GM23338 (cell line): ENCODE measurements at regions not wholly inside any gene's neighbourhood (a gene's known extent, or its start where the extent isn't known, plus 50 kb on each side); places are given as distances from the start of the nearest gene placed in this dataset.

Source experiments
- EZH2phosphoT487 ChIP-seq: fragments of 200-600 bp; sonication (generic); IDR thresholded peaks from one replicate; pipeline ENCODE4 v1.8.1; 2018; ENCODE audit warnings: antibody characterized with exemption; ENCODE audit not compliant: unreplicated experiment
- NANOG ChIP-seq: IDR thresholded peaks from 2 replicates; pipeline ENCODE4 v1.6.1; 2016; ENCODE audit warnings: antibody characterized with exemption, borderline replicate concordance
- POLR2AphosphoS5 ChIP-seq: IDR thresholded peaks from 2 replicates; pipeline ENCODE4 v1.6.1; 2016; ENCODE audit warnings: antibody characterized with exemption, low read depth
- ZNF114 ChIP-seq: fragments of 250-450 bp; sonication (Bioruptor Pico); IDR thresholded peaks from 2 replicates; pipeline ENCODE4 v1.5.0; 2020; ENCODE audit warnings: mild to moderate bottlenecking, moderate library complexity
- ZNF331 ChIP-seq: fragments of 250-450 bp; sonication (Bioruptor Pico); IDR thresholded peaks from 2 replicates; pipeline ENCODE4 v1.5.0; 2020; ENCODE audit warnings: low read depth, mild to moderate bottlenecking, moderate library complexity
- TF ChIP-seq, protein P1 (sequence below): IDR thresholded peaks from one replicate; pipeline ENCODE4 v1.6.1; 2018; ENCODE audit warnings: antibody characterized with exemption; ENCODE audit not compliant: unreplicated experiment
- TF ChIP-seq, protein P2 (sequence below): fragments of 250-450 bp; sonication (Bioruptor Pico); IDR thresholded peaks from 2 replicates; pipeline ENCODE4 v1.5.0; 2020; ENCODE audit warnings: mild to moderate bottlenecking, moderate library complexity

DNA sequence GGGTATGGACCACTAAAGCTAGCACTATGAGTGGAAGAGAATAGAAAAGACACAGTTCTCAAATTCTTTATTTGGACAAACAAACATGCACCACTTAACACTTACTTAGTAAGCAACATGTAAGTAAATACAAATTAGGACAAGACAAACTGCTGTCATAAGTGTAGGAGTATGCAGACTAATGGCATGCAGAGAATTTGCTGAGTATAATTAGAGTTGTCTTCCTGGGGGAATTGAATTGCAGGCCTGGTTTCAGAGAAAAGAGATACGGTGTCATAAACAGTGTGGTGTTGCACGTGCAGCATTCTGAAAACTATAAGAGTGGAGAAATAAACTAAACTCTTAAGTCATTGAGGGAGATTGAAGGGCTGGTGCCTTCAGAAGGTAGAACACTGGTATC is 125.2 kb upstream of the EYA4 start (continued):
- TF ChIP-seq, protein P1, sequence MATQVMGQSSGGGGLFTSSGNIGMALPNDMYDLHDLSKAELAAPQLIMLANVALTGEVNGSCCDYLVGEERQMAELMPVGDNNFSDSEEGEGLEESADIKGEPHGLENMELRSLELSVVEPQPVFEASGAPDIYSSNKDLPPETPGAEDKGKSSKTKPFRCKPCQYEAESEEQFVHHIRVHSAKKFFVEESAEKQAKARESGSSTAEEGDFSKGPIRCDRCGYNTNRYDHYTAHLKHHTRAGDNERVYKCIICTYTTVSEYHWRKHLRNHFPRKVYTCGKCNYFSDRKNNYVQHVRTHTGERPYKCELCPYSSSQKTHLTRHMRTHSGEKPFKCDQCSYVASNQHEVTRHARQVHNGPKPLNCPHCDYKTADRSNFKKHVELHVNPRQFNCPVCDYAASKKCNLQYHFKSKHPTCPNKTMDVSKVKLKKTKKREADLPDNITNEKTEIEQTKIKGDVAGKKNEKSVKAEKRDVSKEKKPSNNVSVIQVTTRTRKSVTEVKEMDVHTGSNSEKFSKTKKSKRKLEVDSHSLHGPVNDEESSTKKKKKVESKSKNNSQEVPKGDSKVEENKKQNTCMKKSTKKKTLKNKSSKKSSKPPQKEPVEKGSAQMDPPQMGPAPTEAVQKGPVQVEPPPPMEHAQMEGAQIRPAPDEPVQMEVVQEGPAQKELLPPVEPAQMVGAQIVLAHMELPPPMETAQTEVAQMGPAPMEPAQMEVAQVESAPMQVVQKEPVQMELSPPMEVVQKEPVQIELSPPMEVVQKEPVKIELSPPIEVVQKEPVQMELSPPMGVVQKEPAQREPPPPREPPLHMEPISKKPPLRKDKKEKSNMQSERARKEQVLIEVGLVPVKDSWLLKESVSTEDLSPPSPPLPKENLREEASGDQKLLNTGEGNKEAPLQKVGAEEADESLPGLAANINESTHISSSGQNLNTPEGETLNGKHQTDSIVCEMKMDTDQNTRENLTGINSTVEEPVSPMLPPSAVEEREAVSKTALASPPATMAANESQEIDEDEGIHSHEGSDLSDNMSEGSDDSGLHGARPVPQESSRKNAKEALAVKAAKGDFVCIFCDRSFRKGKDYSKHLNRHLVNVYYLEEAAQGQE, result no peak
- TF ChIP-seq NANOG (no peak), POLR2AphosphoS5 (no peak), ZNF114 (CRISPR knock-in tag) (no peak), EZH2phosphoT487 (no peak), ZNF331 (CRISPR knock-in tag) (no peak)
- TF ChIP-seq, protein P2, sequence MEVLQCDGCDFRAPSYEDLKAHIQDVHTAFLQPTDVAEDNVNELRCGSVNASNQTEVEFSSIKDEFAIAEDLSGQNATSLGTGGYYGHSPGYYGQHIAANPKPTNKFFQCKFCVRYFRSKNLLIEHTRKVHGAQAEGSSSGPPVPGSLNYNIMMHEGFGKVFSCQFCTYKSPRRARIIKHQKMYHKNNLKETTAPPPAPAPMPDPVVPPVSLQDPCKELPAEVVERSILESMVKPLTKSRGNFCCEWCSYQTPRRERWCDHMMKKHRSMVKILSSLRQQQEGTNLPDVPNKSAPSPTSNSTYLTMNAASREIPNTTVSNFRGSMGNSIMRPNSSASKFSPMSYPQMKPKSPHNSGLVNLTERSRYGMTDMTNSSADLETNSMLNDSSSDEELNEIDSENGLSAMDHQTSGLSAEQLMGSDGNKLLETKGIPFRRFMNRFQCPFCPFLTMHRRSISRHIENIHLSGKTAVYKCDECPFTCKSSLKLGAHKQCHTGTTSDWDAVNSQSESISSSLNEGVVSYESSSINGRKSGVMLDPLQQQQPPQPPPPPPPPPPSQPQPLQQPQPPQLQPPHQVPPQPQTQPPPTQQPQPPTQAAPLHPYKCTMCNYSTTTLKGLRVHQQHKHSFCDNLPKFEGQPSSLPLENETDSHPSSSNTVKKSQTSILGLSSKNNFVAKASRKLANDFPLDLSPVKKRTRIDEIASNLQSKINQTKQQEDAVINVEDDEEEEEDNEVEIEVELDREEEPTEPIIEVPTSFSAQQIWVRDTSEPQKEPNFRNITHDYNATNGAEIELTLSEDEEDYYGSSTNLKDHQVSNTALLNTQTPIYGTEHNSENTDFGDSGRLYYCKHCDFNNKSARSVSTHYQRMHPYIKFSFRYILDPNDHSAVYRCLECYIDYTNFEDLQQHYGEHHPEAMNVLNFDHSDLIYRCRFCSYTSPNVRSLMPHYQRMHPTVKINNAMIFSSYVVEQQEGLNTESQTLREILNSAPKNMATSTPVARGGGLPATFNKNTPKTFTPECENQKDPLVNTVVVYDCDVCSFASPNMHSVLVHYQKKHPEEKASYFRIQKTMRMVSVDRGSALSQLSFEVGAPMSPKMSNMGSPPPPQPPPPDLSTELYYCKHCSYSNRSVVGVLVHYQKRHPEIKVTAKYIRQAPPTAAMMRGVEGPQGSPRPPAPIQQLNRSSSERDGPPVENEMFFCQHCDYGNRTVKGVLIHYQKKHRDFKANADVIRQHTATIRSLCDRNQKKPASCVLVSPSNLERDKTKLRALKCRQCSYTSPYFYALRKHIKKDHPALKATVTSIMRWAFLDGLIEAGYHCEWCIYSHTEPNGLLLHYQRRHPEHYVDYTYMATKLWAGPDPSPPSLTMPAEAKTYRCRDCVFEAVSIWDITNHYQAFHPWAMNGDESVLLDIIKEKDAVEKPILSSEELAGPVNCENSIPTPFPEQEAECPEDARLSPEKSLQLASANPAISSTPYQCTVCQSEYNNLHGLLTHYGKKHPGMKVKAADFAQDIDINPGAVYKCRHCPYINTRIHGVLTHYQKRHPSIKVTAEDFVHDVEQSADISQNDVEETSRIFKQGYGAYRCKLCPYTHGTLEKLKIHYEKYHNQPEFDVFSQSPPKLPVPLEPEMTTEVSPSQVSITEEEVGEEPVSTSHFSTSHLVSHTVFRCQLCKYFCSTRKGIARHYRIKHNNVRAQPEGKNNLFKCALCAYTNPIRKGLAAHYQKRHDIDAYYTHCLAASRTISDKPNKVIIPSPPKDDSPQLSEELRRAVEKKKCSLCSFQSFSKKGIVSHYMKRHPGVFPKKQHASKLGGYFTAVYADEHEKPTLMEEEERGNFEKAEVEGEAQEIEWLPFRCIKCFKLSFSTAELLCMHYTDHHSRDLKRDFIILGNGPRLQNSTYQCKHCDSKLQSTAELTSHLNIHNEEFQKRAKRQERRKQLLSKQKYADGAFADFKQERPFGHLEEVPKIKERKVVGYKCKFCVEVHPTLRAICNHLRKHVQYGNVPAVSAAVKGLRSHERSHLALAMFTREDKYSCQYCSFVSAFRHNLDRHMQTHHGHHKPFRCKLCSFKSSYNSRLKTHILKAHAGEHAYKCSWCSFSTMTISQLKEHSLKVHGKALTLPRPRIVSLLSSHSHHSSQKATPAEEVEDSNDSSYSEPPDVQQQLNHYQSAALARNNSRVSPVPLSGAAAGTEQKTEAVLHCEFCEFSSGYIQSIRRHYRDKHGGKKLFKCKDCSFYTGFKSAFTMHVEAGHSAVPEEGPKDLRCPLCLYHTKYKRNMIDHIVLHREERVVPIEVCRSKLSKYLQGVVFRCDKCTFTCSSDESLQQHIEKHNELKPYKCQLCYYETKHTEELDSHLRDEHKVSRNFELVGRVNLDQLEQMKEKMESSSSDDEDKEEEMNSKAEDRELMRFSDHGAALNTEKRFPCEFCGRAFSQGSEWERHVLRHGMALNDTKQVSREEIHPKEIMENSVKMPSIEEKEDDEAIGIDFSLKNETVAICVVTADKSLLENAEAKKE (CRISPR knock-in tag), result no peak
